HAP-1 (cell line): ENCODE measurements at regions not wholly inside any gene's neighbourhood (a gene's known extent, or its start where the extent isn't known, plus 50 kb on each side); places are given as distances from the start of the nearest gene placed in this dataset.
A peak's percentile ranks its signal among the peaks of the same experiment; 100 is the strongest.

Source experiments
- DNase-seq, 2 experiments: peaks; one replicate each; pipeline ENCODE4 v3.0.0-alpha.2; 2016 to 2020; ENCODE audit warnings: low spot score in 2 of 2
- H3K27me3 ChIP-seq: fragments of 250-450 bp; sonication (Bioruptor Pico); 2 replicates; pipeline ENCODE4 v1.5.1; 2020; ENCODE audit warnings: low read depth, mild to moderate bottlenecking, moderate library complexity
- H3K36me3 ChIP-seq: fragments of 250-450 bp; sonication (Bioruptor Pico); replicated peaks from 2 replicates; pipeline ENCODE4 v1.5.1; 2020; ENCODE audit warnings: mild to moderate bottlenecking
- H3K4me1 ChIP-seq: fragments of 250-450 bp; sonication (Bioruptor Pico); 2 replicates; pipeline ENCODE4 v1.5.1; 2020; ENCODE audit warnings: mild to moderate bottlenecking
- H3K4me3 ChIP-seq: fragments of 250-450 bp; sonication (Bioruptor Pico); 2 replicates; pipeline ENCODE4 v1.5.1; 2020; ENCODE audit warnings: mild to moderate bottlenecking, moderate library complexity
- H3K9me3 ChIP-seq: fragments of 250-450 bp; sonication (Bioruptor Pico); 2 replicates; pipeline ENCODE4 v1.5.1; 2020; ENCODE audit warnings: mild to moderate bottlenecking, moderate library complexity
- in situ Hi-C: fragments of 300-500 bp; cut with MboI; formaldehyde crosslinking; loops from 3 replicates; pipeline ENCODE4 v1.14.3; 2020; ENCODE audit warnings: low sequenced_read_pairs, inconsistent platforms, mixed read lengths

DNA sequence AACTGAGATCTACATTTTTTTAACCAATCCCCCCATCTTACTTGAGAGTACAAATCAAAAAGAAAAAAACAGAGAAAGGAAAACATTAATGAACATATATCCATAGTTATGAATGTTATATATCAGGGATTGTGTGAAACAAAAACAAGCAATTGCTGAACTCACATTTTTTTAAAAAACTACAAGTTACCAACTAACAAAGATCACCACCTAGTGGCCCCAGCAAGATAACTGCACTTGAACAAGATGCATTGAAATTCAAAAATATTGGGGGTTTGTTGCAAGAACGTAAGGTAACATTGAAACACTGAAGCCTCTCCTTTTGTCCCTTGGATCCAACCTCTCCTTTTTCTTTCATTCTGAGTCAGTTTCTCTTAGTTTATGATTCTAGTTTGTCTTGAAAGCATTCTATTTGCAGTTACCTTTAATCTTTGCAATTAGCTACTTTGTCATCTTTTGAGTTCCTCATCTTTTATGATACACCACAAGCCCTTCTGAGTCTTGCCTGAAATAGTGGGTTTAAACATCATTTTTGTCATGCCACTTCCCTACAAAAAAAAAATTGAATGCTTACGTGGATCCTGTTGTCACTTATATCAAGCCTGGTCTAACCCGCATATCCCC is 87.3 kb upstream of the TES start:
- Histone ChIP-seq H3K27me3 (no peaks in the 10 kb centered on the region), H3K4me3 (no peak overlapping the region), H3K9me3 (no peaks in the 10 kb centered on the region), H3K36me3 (no peaks in the 10 kb centered on the region), H3K4me1 (no peaks in the 10 kb centered on the region)
- in situ Hi-C loops = no loop called here
- DNase-seq = peak; percentile 8 to 16

DNA sequence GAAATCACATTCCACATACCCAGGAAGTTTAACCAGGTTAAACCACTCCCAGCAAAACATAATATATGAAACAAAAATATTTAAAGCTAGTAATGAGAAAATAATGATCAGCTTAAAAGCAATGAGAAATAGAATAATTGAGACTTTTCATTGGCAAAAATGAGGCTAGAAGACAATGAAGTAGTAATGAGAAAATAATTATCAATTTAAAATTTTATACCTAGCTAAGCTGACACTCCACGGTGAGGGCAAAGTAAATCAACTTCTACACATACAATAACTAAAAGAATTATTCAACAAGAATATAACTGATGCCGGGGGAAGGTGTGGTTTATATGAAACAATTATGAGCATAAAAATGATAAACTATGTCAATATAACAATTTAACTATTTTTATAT is 82.2 kb upstream of the TES start:
- Histone ChIP-seq H3K4me3 (no peak overlapping the region), H3K27me3 (0 out of 2 replicates have a peak, but pooled peaks cover 3% of the 10 kb centered on the region), H3K9me3 (no peaks in the 10 kb centered on the region), H3K4me1 (no peaks in the 10 kb centered on the region), H3K36me3 (no peaks in the 10 kb centered on the region)
- in situ Hi-C loops = no loop called here
- no peak for DNase-seq

DNA sequence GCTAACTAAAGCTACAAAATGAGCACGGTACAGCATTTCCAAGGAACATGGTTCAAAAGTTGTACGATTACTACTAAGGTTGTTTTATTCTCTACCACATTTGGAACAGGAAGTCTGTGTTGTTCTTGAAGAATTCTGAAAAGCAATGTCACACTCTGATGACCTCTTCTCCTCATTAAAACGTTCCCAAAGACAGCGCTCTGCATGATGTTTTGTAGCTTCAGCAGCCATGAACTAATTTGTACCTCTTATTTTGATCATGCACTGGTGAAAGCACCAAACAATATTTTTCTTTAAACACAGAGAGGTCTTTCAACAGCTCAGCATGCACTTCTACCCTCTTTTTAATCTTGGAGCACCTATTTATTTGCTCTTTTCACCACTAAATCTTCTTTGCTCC is 75.0 kb upstream of the TES start:
- H3K4me1 ChIP-seq = no peaks in the 10 kb centered on the region
- no peaks in the 10 kb centered on the region for H3K36me3 ChIP-seq
- DNase-seq = no peak
- in situ Hi-C loops = no loop called here
- peaks cover 8% of the 10 kb centered on the region for H3K27me3 ChIP-seq
- H3K9me3 ChIP-seq = no peaks in the 10 kb centered on the region
- no peak overlapping the region for H3K4me3 ChIP-seq

DNA sequence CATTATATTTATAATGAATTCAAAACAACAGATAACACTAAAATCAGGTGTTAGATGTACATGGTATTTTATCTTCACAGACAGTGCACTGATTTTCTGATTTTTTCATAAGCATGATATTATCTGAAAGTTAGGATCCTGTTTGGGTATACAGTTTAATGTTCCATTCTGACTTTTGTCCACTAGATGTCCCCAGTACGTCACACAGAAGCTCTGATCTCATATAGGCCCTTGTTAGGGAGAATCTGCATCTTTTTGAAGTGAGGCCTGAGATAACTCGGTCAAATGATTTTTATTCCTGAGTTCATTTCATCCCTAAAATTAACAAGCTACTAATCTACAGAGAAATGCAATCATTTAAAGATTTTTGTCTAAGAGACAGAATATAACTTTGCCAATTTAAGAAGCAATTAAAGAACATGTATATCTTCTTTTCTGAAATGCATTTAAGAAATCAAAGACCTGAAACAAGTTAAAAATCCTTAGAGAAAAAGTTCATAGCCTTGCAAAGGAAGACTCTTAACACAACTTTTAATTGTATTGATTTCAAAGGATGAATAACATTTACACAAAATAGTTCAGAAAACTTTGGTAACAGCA is 72.0 kb upstream of the TES start:
- Histone ChIP-seq H3K27me3 (peaks cover 6% of the 10 kb centered on the region), H3K4me1 (no peaks in the 10 kb centered on the region), H3K36me3 (no peaks in the 10 kb centered on the region), H3K4me3 (no peak overlapping the region), H3K9me3 (no peaks in the 10 kb centered on the region)
- in situ Hi-C loops = no loop called here
- peak; percentile 25 to 52 for DNase-seq

DNA sequence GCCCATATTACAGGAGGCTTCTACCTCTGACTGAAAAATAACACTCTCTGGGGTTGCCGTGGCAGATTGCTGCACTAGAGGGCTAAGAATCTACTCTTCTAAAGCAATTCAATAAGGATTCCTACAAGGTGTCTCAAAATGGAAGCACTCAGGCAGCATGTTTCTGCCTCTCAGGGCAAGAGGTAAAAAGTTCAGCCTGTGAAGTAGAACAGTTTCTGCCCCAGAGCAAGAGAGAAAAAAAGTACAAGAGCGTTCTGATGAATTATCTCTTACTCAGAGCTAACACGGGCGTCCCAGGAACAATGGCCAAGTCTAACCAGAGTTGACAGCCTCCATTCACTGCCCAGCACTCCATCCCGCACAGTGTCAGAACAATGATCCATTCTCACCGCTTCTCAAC is 71.3 kb upstream of the TES start:
- Histone ChIP-seq H3K36me3 (no peaks in the 10 kb centered on the region), H3K9me3 (no peaks in the 10 kb centered on the region), H3K27me3 (peaks cover 6% of the 10 kb centered on the region), H3K4me3 (no peak overlapping the region), H3K4me1 (no peaks in the 10 kb centered on the region)
- DNase-seq = no peak
- in situ Hi-C loops = no loop called here

DNA sequence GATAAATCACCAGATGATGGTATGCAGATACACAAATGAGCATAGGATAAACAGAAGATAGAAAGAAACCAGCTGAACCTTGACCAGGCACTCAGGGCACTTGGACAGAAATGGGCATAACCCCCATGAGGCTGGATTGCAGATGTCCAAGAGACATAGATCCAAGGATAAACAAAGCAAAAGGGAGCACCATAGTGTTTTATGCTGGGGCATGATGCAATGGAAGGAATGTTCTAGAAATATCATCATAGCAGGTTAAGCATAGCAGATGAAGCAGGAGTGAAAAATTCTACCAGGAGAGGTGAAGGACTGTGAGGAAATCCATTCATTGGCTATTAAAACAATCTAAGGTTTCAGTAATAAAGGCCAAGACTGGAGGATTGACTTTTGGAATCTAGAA is 70.5 kb upstream of the TES start:
- DNase-seq = no peak
- Histone ChIP-seq H3K9me3 (no peaks in the 10 kb centered on the region), H3K36me3 (no peaks in the 10 kb centered on the region), H3K4me1 (no peaks in the 10 kb centered on the region), H3K4me3 (no peak overlapping the region), H3K27me3 (peaks cover 6% of the 10 kb centered on the region)
- in situ Hi-C loops = no loop called here

DNA sequence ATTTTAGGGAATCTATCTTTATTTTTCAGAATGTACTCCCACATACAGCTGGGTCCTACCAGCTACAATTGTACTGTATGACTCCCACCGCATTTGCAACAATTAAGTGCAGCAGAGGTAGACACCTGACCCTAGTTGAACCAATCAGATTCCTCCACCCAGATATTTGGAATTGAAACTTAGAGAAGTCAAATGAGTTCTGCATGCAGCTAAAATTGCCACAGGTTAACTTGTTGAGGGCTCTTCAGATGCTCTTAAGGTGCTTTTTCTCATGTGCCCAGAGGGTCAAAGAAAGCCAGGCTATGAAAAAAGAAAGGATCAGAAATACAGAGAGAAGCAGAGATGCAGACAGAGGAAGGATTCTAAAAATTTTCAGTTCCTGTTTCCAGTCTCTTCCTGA is 68.0 kb upstream of the TES start:
- no peak for DNase-seq
- Histone ChIP-seq H3K4me1 (no peaks in the 10 kb centered on the region), H3K4me3 (no peak overlapping the region), H3K27me3 (no peaks in the 10 kb centered on the region; the same call in 1 of the 2 replicates), H3K9me3 (no peaks in the 10 kb centered on the region), H3K36me3 (no peaks in the 10 kb centered on the region)
- in situ Hi-C loops = no loop called here

DNA sequence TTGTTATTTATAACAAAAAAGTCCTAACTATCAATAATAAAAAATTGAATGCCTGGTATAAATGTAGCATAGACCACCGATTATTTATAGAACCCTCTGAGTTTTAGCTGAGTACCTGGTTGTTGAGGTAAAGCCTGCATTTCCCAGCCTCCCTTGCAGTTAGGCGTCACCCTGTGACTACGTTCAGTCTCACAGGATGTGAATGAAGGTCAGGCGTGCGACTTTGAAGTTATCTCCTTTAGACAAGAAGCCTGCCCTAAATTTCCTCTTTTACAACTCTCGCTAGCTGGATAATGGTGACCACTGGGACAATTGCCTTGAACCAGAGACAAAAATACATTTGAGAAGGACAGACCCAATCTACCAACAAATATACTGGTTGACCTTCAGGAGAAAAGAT is 67.5 kb upstream of the TES start:
- in situ Hi-C loops = no loop called here
- Histone ChIP-seq H3K36me3 (no peaks in the 10 kb centered on the region), H3K27me3 (no peaks in the 10 kb centered on the region; the same call in 1 of the 2 replicates), H3K4me3 (no peak overlapping the region), H3K4me1 (no peaks in the 10 kb centered on the region), H3K9me3 (no peaks in the 10 kb centered on the region)
- no peak for DNase-seq

DNA sequence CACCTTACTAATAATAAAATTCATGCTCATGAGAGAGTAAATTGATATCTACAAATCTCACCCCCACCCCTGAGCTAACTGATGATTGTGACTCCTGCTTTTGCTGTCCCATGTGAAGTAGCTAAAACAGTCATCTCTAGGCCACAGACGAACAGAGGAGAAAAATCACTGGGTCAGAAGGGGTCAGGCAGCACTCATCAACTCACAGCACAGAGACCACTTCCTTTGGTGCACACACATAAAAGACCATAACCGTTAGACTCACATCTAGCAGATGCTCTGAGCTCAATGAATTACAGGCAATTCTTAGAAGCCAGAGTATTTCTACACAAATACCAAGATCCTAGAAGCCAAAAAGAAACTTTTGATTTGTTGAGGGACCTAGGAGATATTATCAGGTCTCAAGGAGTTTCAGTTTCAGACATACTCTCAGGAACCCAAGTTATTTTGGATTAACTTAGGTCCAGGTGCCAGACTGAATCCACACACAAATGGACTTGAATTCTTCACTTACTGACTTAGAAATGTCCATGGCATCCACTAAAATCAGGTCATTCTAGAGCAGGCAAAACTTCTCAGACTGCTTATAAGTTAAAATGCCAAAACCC is 65.0 kb upstream of the TES start:
- DNase-seq = no peak
- no peaks in the 10 kb centered on the region for H3K9me3 ChIP-seq
- no peak overlapping the region for H3K4me3 ChIP-seq
- H3K4me1 ChIP-seq = no peaks in the 10 kb centered on the region
- no peaks in the 10 kb centered on the region; the same call in 1 of the 2 replicates for H3K27me3 ChIP-seq
- H3K36me3 ChIP-seq = no peaks in the 10 kb centered on the region
- in situ Hi-C loops = no loop called here

DNA sequence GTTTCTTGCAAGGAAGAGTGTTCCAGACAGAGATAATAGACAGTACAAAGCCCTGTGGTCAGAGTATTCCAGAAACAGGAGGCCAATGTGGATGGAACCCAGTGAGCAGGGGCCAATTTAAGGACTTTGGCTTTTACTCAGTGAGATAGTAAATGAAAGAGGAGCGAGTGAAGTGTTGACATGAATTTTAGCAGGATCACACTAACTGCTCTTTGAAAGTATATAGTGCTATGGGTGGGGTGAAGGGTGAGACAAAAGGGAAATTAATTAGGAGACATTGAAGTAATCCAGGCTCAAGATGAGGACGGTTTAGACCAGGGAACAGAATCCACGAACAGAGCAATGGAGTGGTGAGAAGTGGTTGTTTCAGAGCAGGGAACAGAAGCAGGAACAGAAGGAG is 62.2 kb upstream of the TES start:
- Histone ChIP-seq H3K9me3 (no peaks in the 10 kb centered on the region), H3K27me3 (no peaks in the 10 kb centered on the region; the same call in 1 of the 2 replicates), H3K4me1 (no peaks in the 10 kb centered on the region), H3K4me3 (no peak overlapping the region), H3K36me3 (no peaks in the 10 kb centered on the region)
- no peak for DNase-seq
- in situ Hi-C loops = no loop called here

DNA sequence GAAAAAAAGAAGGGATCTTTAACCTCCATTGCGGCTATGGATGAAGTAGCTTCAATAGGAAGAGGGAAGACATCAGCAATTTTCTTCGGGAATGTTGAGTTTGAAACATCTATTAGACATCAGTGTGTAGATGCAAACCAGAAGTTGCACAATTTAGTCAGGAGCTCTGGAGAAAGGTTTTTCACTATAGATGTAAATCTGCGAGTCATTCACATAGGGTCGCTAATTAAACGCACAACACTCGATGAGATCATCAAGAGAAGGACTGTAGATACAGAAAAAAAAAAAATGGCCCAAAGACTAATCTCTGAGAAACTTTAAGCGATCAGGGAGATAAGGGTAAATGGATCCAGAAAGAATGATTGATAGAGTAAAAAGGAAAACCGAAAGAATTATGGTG is 61.7 kb upstream of the TES start:
- no peak overlapping the region for H3K4me3 ChIP-seq
- no peaks in the 10 kb centered on the region for H3K4me1 ChIP-seq
- no peaks in the 10 kb centered on the region; the same call in 1 of the 2 replicates for H3K27me3 ChIP-seq
- DNase-seq = no peak
- H3K9me3 ChIP-seq = no peaks in the 10 kb centered on the region
- in situ Hi-C loops = no loop called here
- H3K36me3 ChIP-seq = no peaks in the 10 kb centered on the region

DNA sequence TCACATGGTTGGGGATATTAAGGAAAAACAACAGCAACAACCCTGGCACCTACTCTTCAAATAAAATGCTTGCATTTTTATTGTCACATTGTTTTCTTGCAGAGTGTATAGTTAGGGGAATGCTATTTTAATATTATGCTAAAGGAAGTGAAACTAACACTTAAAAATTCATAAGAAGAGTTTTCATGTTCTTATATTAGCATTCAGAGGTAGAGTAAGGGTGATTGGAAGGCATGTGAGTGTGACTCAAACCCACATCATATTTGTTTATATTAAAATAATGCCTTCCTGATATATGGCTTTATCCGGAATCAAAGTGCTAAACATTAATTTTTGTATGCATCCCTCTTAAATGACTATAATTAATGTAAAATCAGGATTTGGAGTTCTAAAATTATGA is 59.8 kb upstream of the TES start:
- Histone ChIP-seq H3K4me1 (no peaks in the 10 kb centered on the region), H3K27me3 (peaks cover 3% of the 10 kb centered on the region; the same call in 1 of the 2 replicates), H3K9me3 (no peaks in the 10 kb centered on the region), H3K4me3 (no peak overlapping the region), H3K36me3 (no peaks in the 10 kb centered on the region)
- no peak for DNase-seq
- in situ Hi-C loops = loop anchor here (25.0 kb wide), 1 partner anchor 662 kb away; no protein-coding TSS in a partner anchor

DNA sequence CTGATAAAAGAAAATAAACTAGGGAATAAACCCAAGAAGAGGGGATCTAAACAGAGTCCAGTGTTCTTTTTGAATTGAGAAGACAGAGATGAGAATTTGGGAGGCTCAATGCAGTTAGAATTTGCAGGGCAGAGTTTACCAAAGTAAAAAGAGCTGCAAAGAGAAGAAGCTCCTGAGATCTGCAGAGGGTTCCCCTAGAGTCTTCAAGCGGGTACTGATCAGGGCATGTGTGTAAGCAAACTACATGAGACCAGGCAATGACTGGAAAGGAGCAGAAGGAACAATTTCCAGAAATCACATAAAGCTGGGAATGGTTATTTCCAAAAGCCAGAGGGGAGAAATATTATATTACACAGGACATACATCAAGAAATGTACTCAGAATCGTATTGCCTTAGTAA is 58.1 kb upstream of the TES start:
- Histone ChIP-seq H3K27me3 (peaks cover 3% of the 10 kb centered on the region; the same call in 1 of the 2 replicates), H3K36me3 (no peaks in the 10 kb centered on the region), H3K4me1 (no peaks in the 10 kb centered on the region), H3K4me3 (no peak overlapping the region), H3K9me3 (no peaks in the 10 kb centered on the region)
- in situ Hi-C loops = loop anchor here (25.0 kb wide), 1 partner anchor 660 kb away; no protein-coding TSS in a partner anchor
- no peak for DNase-seq

DNA sequence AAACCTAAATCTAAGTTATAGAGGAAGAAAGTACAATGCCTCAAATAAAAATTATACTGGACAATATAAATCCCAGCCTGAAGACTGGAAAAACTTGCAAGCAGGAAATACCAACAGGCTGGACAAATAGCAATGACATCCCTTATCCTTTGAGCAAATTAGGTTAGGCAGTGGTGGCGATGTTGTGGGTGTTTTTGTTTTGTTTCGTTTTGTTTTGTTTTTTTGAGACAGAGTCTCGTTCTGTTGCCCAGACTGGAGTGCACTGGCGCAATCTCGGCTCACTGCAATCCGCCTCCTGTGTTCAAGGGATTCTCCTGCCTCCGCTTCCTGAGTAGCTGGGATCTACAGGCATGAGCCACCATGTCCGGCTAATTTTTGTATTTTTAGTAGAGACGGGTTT is 57.3 kb upstream of the TES start:
- in situ Hi-C loops = loop anchor here (25.0 kb wide), 1 partner anchor 659 kb away; no protein-coding TSS in a partner anchor
- no peak overlapping the region for H3K4me3 ChIP-seq
- no peaks in the 10 kb centered on the region for H3K9me3 ChIP-seq
- H3K36me3 ChIP-seq = no peaks in the 10 kb centered on the region
- H3K27me3 ChIP-seq = peaks cover 3% of the 10 kb centered on the region; the same call in 1 of the 2 replicates
- no peak for DNase-seq
- no peaks in the 10 kb centered on the region for H3K4me1 ChIP-seq
